ENCODE measurements at regions not wholly inside any gene's neighbourhood (a gene's known extent, or its start where the extent isn't known, plus 50 kb on each side); places are given as distances from the start of the nearest gene placed in this dataset.

DNA sequence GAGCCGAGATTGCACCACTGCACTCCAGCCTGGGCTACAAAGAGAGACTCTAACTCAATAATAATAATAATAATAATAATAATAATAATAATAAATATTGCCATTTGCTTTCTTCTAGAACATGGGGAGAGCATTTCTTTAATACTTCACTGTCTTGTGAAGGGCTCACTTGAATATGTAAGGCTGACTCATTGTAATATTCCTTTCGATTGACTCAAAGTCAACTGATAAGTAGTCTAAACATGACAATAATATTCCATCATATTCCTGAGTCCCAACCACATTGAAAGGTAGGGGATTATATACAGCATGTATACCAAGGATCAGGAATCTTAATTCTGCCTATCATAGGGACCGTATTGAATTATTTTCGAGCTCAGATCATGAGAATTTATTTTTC is 949.2 kb downstream of the DSC3 start:
- no peak for DNase-seq

GRCh38 chr18:30088238-30089015 is 954.1 kb downstream of the DSC3 start:
- intact Hi-C loops (cut with DNase I) = no loop called here
- H3K4me3 ChIP-seq (replicated peaks in 1 of 3) = no peak overlapping the region

More for the DNA sequence above, 949.2 kb downstream of the DSC3 start:
- no peaks in the 10 kb centered on the region for H3K36me3 ChIP-seq
- WGBS, 2 donors = 78 to 92% methylated on average over 4 of the region's 4 CpGs
- intact Hi-C loops (cut with DNase I) = no loop called here
- H3K27me3 ChIP-seq = no peaks in the 10 kb centered on the region
- H3K4me3 ChIP-seq (replicated peaks in 1 of 3) = no peak overlapping the region
- H3K4me1 ChIP-seq = no peaks in the 10 kb centered on the region
- no peak overlapping the region for H3K27ac ChIP-seq
- H3K9me3 ChIP-seq = no peaks in the 10 kb centered on the region
- TF ChIP-seq POLR2A (IDR thresholded peaks at IDR 0.05) = no peak
- TF ChIP-seq, protein P1, sequence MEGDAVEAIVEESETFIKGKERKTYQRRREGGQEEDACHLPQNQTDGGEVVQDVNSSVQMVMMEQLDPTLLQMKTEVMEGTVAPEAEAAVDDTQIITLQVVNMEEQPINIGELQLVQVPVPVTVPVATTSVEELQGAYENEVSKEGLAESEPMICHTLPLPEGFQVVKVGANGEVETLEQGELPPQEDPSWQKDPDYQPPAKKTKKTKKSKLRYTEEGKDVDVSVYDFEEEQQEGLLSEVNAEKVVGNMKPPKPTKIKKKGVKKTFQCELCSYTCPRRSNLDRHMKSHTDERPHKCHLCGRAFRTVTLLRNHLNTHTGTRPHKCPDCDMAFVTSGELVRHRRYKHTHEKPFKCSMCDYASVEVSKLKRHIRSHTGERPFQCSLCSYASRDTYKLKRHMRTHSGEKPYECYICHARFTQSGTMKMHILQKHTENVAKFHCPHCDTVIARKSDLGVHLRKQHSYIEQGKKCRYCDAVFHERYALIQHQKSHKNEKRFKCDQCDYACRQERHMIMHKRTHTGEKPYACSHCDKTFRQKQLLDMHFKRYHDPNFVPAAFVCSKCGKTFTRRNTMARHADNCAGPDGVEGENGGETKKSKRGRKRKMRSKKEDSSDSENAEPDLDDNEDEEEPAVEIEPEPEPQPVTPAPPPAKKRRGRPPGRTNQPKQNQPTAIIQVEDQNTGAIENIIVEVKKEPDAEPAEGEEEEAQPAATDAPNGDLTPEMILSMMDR (IDR thresholded peaks at IDR 0.05) = no peak

GRCh38 chr18:30086351-30086750 is 956.2 kb downstream of the DSC3 start:
- TF ChIP-seq, protein P1 (IDR thresholded peaks at IDR 0.05) = no peak
- TF ChIP-seq POLR2A (IDR thresholded peaks at IDR 0.05) = no peak
- no peak for DNase-seq
- intact Hi-C loops (cut with DNase I) = no loop called here

More at GRCh38 chr18:30088238-30089015, 954.1 kb downstream of the DSC3 start:
- H3K36me3 ChIP-seq = no peaks in the 10 kb centered on the region
- no peaks in the 10 kb centered on the region for H3K27me3 ChIP-seq
- no peaks in the 10 kb centered on the region for H3K9me3 ChIP-seq
- no peak overlapping the region for H3K27ac ChIP-seq
- no peak for DNase-seq
- no peaks in the 10 kb centered on the region for H3K4me1 ChIP-seq
- TF ChIP-seq, protein P1 (IDR thresholded peaks at IDR 0.05) = no peak
- TF ChIP-seq POLR2A (IDR thresholded peaks at IDR 0.05) = no peak

GRCh38 chr18:30081122-30081521 is 961.4 kb downstream of the DSC3 start:
- Histone ChIP-seq H3K36me3 (no peaks in the 10 kb centered on the region), H3K4me3 (replicated peaks in 1 of 3) (no peak overlapping the region), H3K27ac (no peak overlapping the region), H3K9me3 (no peaks in the 10 kb centered on the region), H3K4me1 (no peaks in the 10 kb centered on the region), H3K27me3 (no peaks in the 10 kb centered on the region)
- intact Hi-C loops (cut with DNase I) = no loop called here
- TF ChIP-seq, protein P1 (IDR thresholded peaks at IDR 0.05) = no peak
- TF ChIP-seq POLR2A (IDR thresholded peaks at IDR 0.05) = no peak
- no peak for DNase-seq

More at GRCh38 chr18:30086351-30086750, 956.2 kb downstream of the DSC3 start:
- H3K4me3 ChIP-seq (replicated peaks in 1 of 3) = no peak overlapping the region
- H3K9me3 ChIP-seq = no peaks in the 10 kb centered on the region
- WGBS, 2 donors = 86 to 94% methylated on average over 1 of the region's 1 CpG
- H3K27me3 ChIP-seq = no peaks in the 10 kb centered on the region
- H3K27ac ChIP-seq = no peak overlapping the region
- H3K36me3 ChIP-seq = no peaks in the 10 kb centered on the region
- H3K4me1 ChIP-seq = no peaks in the 10 kb centered on the region

- H3K4me3 ChIP-seq (replicated peaks in 1 of 3) = no peak overlapping the region
- no peaks in the 10 kb centered on the region for H3K9me3 ChIP-seq
- intact Hi-C loops (cut with DNase I) = no loop called here
- no peak for TF ChIP-seq POLR2A (IDR thresholded peaks at IDR 0.05)
- TF ChIP-seq, protein P1 (IDR thresholded peaks at IDR 0.05) = no peak
- no peaks in the 10 kb centered on the region for H3K27me3 ChIP-seq
- no peak for DNase-seq
- 67 to 71% methylated on average over 5 of the region's 5 CpGs for WGBS, 2 donors
- H3K4me1 ChIP-seq = no peaks in the 10 kb centered on the region
- no peaks in the 10 kb centered on the region for H3K36me3 ChIP-seq
- no peak overlapping the region for H3K27ac ChIP-seq
These were observed 969.7 kb downstream of the DSC3 start for GRCh38 chr18:30072609-30073385.
